ENCODE measurements at regions not wholly inside any gene's neighbourhood (a gene's known extent, or its start where the extent isn't known, plus 50 kb on each side); places are given as distances from the start of the nearest gene placed in this dataset.

- peaks cover 4% of the 10 kb centered on the region for H3K4me1 Mint-ChIP-seq
- H3K36me3 Mint-ChIP-seq = no peaks in the 10 kb centered on the region
- TF ChIP-seq CTCF (IDR thresholded peaks at IDR 0.05) = no peak
- Histone ChIP-seq H3K79me2 (ENCODE audit: insufficient read depth, low read length) (no peaks in the 10 kb centered on the region), H3K4me3 (replicated peaks in 1 of 3; ENCODE audit: low read depth in 2 of 3, low read length in 3 of 3) (no peak overlapping the region), H3K4me1 (ENCODE audit: control insufficient read depth in 1 of 2, insufficient read depth in 2 of 2, low read length in 2 of 2) (no peaks in the 10 kb centered on the region), H3K4me2 (replicated peaks; ENCODE audit: extremely low read depth, low read length, poor library complexity, severe bottlenecking) (no peak overlapping the region), H3K9me3 (replicated peaks in 1 of 2; ENCODE audit: control insufficient read depth in 1 of 2, insufficient read depth in 1 of 2, low read length in 2 of 2) (peaks cover 0 to 11% of the 10 kb centered on the region in 2 donors), H2AFZ (ENCODE audit: insufficient read depth, low read depth, low read length, poor library complexity, severe bottlenecking) (no peak overlapping the region), H3K36me3 (replicated peaks in 1 of 2; ENCODE audit: control insufficient read depth in 1 of 2, insufficient read depth in 2 of 2, low read length in 2 of 2) (no peaks in the 10 kb centered on the region), H3K27ac (ENCODE audit: low read depth in 1 of 2, low read length in 2 of 2) (no peak overlapping the region), H3K27me3 (ENCODE audit: control insufficient read depth in 2 of 2, insufficient read depth in 2 of 2, low read length in 2 of 2) (no peaks in the 10 kb centered on the region), H3K9ac (ENCODE audit: insufficient read depth, low read length, poor library complexity, severe bottlenecking) (no peak overlapping the region), H4K20me1 (ENCODE audit: insufficient read depth, low read length) (no peaks in the 10 kb centered on the region)
- intact Hi-C loops (cut with micrococcal nuclease) = no loop called here
- H3K27ac Mint-ChIP-seq = no peak overlapping the region
- no peak for DNase-seq
- H3K9me3 Mint-ChIP-seq = peaks cover 0 to 18% (median 4%) of the 10 kb centered on the region in 7 donors
- peaks cover 0 to 2% (median 1%) of the 10 kb centered on the region in 3 donors for H3K27me3 Mint-ChIP-seq (ENCODE audit: low read depth in 3 of 3)
- H3K4me3 Mint-ChIP-seq = no peak overlapping the region
- 100% methylated on average over 1 of the region's 5 CpGs for WGBS (ENCODE audit: insufficient coverage)
Observed at GRCh38 chr6:119536666-119537065, 187.1 kb upstream of the MAN1A1 start.

- no CpG with 5 or more reads among the region's 1 CpG for WGBS (ENCODE audit: insufficient coverage)
- no peak overlapping the region for H2AFZ ChIP-seq (ENCODE audit: insufficient read depth, low read depth, low read length, poor library complexity, severe bottlenecking)
- H3K27ac Mint-ChIP-seq = no peak overlapping the region
- H3K79me2 ChIP-seq (ENCODE audit: insufficient read depth, low read length) = no peaks in the 10 kb centered on the region
- no peak for DNase-seq
- intact Hi-C loops (cut with micrococcal nuclease) = no loop called here
- H3K27ac ChIP-seq (ENCODE audit: low read depth in 1 of 2, low read length in 2 of 2) = no peak overlapping the region
- H3K4me2 ChIP-seq (replicated peaks; ENCODE audit: extremely low read depth, low read length, poor library complexity, severe bottlenecking) = no peak overlapping the region
- H3K4me1 Mint-ChIP-seq = peaks cover 4% of the 10 kb centered on the region
- H3K4me1 ChIP-seq (ENCODE audit: control insufficient read depth in 1 of 2, insufficient read depth in 2 of 2, low read length in 2 of 2) = no peaks in the 10 kb centered on the region
- no peaks in the 10 kb centered on the region for H3K27me3 ChIP-seq (ENCODE audit: control insufficient read depth in 2 of 2, insufficient read depth in 2 of 2, low read length in 2 of 2)
- no peak overlapping the region for H3K4me3 Mint-ChIP-seq
- H3K9me3 Mint-ChIP-seq = peaks cover 0 to 21% (median 4%) of the 10 kb centered on the region in 7 donors
- peaks cover 0 to 11% of the 10 kb centered on the region in 2 donors for H3K9me3 ChIP-seq (replicated peaks in 1 of 2; ENCODE audit: control insufficient read depth in 1 of 2, insufficient read depth in 1 of 2, low read length in 2 of 2)
- H3K4me3 ChIP-seq (replicated peaks in 1 of 3; ENCODE audit: low read depth in 2 of 3, low read length in 3 of 3) = no peak overlapping the region
- H3K9ac ChIP-seq (ENCODE audit: insufficient read depth, low read length, poor library complexity, severe bottlenecking) = no peak overlapping the region
- H3K36me3 ChIP-seq (replicated peaks in 1 of 2; ENCODE audit: control insufficient read depth in 1 of 2, insufficient read depth in 2 of 2, low read length in 2 of 2) = no peaks in the 10 kb centered on the region
- no peak for TF ChIP-seq CTCF (IDR thresholded peaks at IDR 0.05)
- no peaks in the 10 kb centered on the region for H3K36me3 Mint-ChIP-seq
- peaks cover 0 to 2% (median 1%) of the 10 kb centered on the region in 3 donors for H3K27me3 Mint-ChIP-seq (ENCODE audit: low read depth in 3 of 3)
- no peaks in the 10 kb centered on the region for H4K20me1 ChIP-seq (ENCODE audit: insufficient read depth, low read length)
Observed at GRCh38 chr6:119535332-119535731, 185.8 kb upstream of the MAN1A1 start.
